Endothelial cell of umbilical vein (primary cell): ENCODE measurements at regions not wholly inside any gene's neighbourhood (a gene's known extent, or its start where the extent isn't known, plus 50 kb on each side); places are given as distances from the start of the nearest gene placed in this dataset.

Experiments used
- BruUV-seq: library from RNA; stranded (reverse); fragments of 400-500 nt; replicated peaks from 2 replicates; lab custom pipeline; 2021; lab: Mats Ljungman, UMichigan
- CTCF ChIA-PET: fragments of 300-600, 350-600 bp; sonication (Branson Sonifier 250); formaldehyde crosslinking; loops from one replicate; lab custom pipeline; 2021; ENCODE audit warnings: antibody characterized with exemption, inconsistent platforms; lab: Charles Lee
- POLR2A ChIA-PET: fragments of 300-600, 350-600 bp; sonication (Branson Sonifier 250); formaldehyde crosslinking; loops from one replicate; lab custom pipeline; 2021; ENCODE audit warnings: antibody characterized with exemption, inconsistent platforms; lab: Charles Lee
- DNase-seq: peaks from one replicate; pipeline ENCODE4 v3.0.0-alpha.2; 2011; ENCODE audit warnings: low read depth, low spot score
- FAIRE-seq: peaks from 2 replicates; lab custom pipeline; 2011; peaks lifted over from hg19 to GRCh38; lab: Jason Lieb, UNC
- H2AFZ ChIP-seq: 2 replicates; pipeline ENCODE4 v1.6.0; 2012; ENCODE audit warnings: low read depth, low read length, control low read depth, inconsistent platforms
- H3K27ac ChIP-seq: 2 replicates; pipeline ENCODE4 v1.5.1; 2011; ENCODE audit warnings: low read depth, mild to moderate bottlenecking, control low read depth, low read length, moderate library complexity; ENCODE audit not compliant: insufficient read depth
- H3K27me3 ChIP-seq, 2 experiments: 2 replicates each; pipeline versions ENCODE4 v1.6.0 to v1.6.1; 2011; ENCODE audit warnings: low read length in 2 of 2, mixed read lengths in 1 of 2; ENCODE audit not compliant: control insufficient read depth in 2 of 2, insufficient read depth in 2 of 2
- H3K36me3 ChIP-seq, 2 experiments: 2 replicates in 1 of 2; 3 replicates in 1 of 2; pipeline ENCODE4 v1.5.1; 2011; ENCODE audit warnings: low read length in 2 of 2, mild to moderate bottlenecking in 1 of 2, moderate library complexity in 1 of 2; ENCODE audit not compliant: control insufficient read depth in 2 of 2, insufficient read depth in 2 of 2; ENCODE audit errors: extremely low read depth in 1 of 2
- H3K4me1 ChIP-seq: 3 replicates; pipeline ENCODE4 v1.5.1; 2011; ENCODE audit warnings: mild to moderate bottlenecking, low read length; ENCODE audit not compliant: control insufficient read depth, insufficient read depth; ENCODE audit errors: extremely low read depth
- H3K4me2 ChIP-seq: 2 replicates; pipeline ENCODE4 v1.6.1; 2011; ENCODE audit warnings: low read length, control low read depth, mixed read lengths; ENCODE audit not compliant: insufficient read depth
- H3K4me3 ChIP-seq, 3 experiments: fragments of 200-600 bp in 1 of 3; sonication (generic), shearing (Covaris generic) in 1 of 3; replicated peaks in 1 of 3; 2 replicates each; pipeline ENCODE4 v1.5.1; 2011 to 2016; ENCODE audit warnings: control low read depth in 3 of 3, low read length in 3 of 3, mild to moderate bottlenecking in 2 of 3, inconsistent platforms in 1 of 3, low read depth in 1 of 3, moderate library complexity in 1 of 3; ENCODE audit not compliant: insufficient read depth in 1 of 3
- H3K79me2 ChIP-seq: 2 replicates; pipeline ENCODE4 v1.6.0; 2012; ENCODE audit warnings: low read length, inconsistent platforms; ENCODE audit not compliant: control insufficient read depth, insufficient read depth
- H3K9ac ChIP-seq: replicated peaks from 2 replicates; pipeline ENCODE3; 2011; ENCODE audit warnings: low read length, control low read depth; ENCODE audit not compliant: insufficient read depth; ENCODE audit errors: extremely low read depth
- H3K9me1 ChIP-seq: replicated peaks from 3 replicates; pipeline ENCODE4 v1.6.0; 2011; ENCODE audit warnings: mild to moderate bottlenecking, low read length; ENCODE audit not compliant: control insufficient read depth, insufficient read depth; ENCODE audit errors: extremely low read depth
- H3K9me3 ChIP-seq: replicated peaks from 2 replicates; pipeline ENCODE4 v1.5.1; 2012; ENCODE audit warnings: low read length, inconsistent platforms; ENCODE audit not compliant: control insufficient read depth, insufficient read depth
- H4K20me1 ChIP-seq: replicated peaks from 2 replicates; pipeline ENCODE3; 2011; ENCODE audit warnings: mild to moderate bottlenecking, low read length; ENCODE audit not compliant: control insufficient read depth, insufficient read depth; ENCODE audit errors: extremely low read depth
- CTCF ChIP-seq, 2 donors: IDR thresholded peaks; 1 replicate in 1 of 2; 2 replicates in 1 of 2; pipeline ENCODE4 v1.5.1; 2011; ENCODE audit warnings: low read length in 2 of 2, mild to moderate bottlenecking in 2 of 2, moderate library complexity in 2 of 2, control low read depth in 1 of 2, inconsistent platforms in 1 of 2, low read depth in 1 of 2; ENCODE audit not compliant: insufficient read depth in 1 of 2; ENCODE audit errors: extremely low read depth in 1 of 2
- EZH2 ChIP-seq: IDR thresholded peaks from 2 replicates; pipeline ENCODE4 v1.6.1; 2012; ENCODE audit warnings: borderline replicate concordance, low read depth, mild to moderate bottlenecking, moderate library complexity, low read length, inconsistent platforms; ENCODE audit not compliant: severe bottlenecking
- FOS ChIP-seq: IDR thresholded peaks from 2 replicates; pipeline ENCODE4 v1.6.1; 2011; ENCODE audit warnings: mild to moderate bottlenecking, low read length, moderate library complexity, borderline replicate concordance; ENCODE audit not compliant: insufficient read depth
- GATA2 ChIP-seq: IDR thresholded peaks from 2 replicates; pipeline ENCODE4 v1.7.0; 2011; ENCODE audit warnings: low read depth, mild to moderate bottlenecking, moderate library complexity, mixed read lengths, low read length; ENCODE audit not compliant: insufficient read length, insufficient read depth
- JUN ChIP-seq: IDR thresholded peaks from 2 replicates; pipeline ENCODE4 v1.6.1; 2011; ENCODE audit warnings: borderline replicate concordance, low read depth; ENCODE audit not compliant: insufficient read length, insufficient read depth
- MAX ChIP-seq: IDR thresholded peaks from 2 replicates; pipeline ENCODE4 v1.6.1; 2011; ENCODE audit not compliant: insufficient read depth, insufficient read length
- MYC ChIP-seq: IDR thresholded peaks from one replicate; pipeline ENCODE4 v1.6.1; 2011; ENCODE audit warnings: mild to moderate bottlenecking, low read depth, low read length
- POLR2A ChIP-seq: IDR thresholded peaks from 2 replicates; pipeline ENCODE4 v1.6.1; 2012; ENCODE audit warnings: low read depth, mild to moderate bottlenecking, control low read depth, low read length
- POLR2AphosphoS5 ChIP-seq: IDR thresholded peaks from 2 replicates; pipeline ENCODE4 v1.6.1; 2012; ENCODE audit warnings: low read depth, mild to moderate bottlenecking, control low read depth, low read length, moderate library complexity; ENCODE audit not compliant: insufficient read depth
- dilution Hi-C: fragments of 300-500 bp; cut with MboI; formaldehyde crosslinking; loops from one replicate; pipeline ENCODE4 v1.15.0; 2019; ENCODE audit warnings: low sequenced_read_pairs; ENCODE audit not compliant: extremely low pct_ligation_motif_present
- intact Hi-C: fragments of 100-400 bp; cut with micrococcal nuclease; formaldehyde crosslinking; loops from one replicate; pipeline ENCODE4 v1.10.0; 2022

GRCh38 chr13:89704040-89704439, 1643.4 kb upstream of the MIR17HG start:
- Histone ChIP-seq H3K79me2 (no peaks in the 10 kb centered on the region), H3K4me2 (no peak overlapping the region), H3K9me1 (no peaks in the 10 kb centered on the region), H2AFZ (no peak overlapping the region), H3K4me3 (no peak overlapping the region), H4K20me1 (no peaks in the 10 kb centered on the region), H3K27ac (no peak overlapping the region), H3K9me3 (no peaks in the 10 kb centered on the region), H3K4me1 (no peaks in the 10 kb centered on the region), H3K27me3 (no peaks in the 10 kb centered on the region), H3K36me3 (no peaks in the 10 kb centered on the region), H3K9ac (no peak overlapping the region)
- no TSS peak for BruUV-seq
- no peak for DNase-seq
- intact Hi-C loops: no loop called here
- TF ChIP-seq CTCF (IDR thresholded peaks at IDR 0.05; ENCODE audit: extremely low read depth in 1 of 2, insufficient read depth in 1 of 2, low read depth in 1 of 2, low read length in 2 of 2): no peak
- no peak for TF ChIP-seq POLR2AphosphoS5
- no peak for TF ChIP-seq MYC
- TF ChIP-seq EZH2: no peak
- TF ChIP-seq GATA2: no peak
- no peak for TF ChIP-seq FOS
- TF ChIP-seq MAX: no peak
- no peak for TF ChIP-seq JUN
- TF ChIP-seq POLR2A: no peak
- no peak for FAIRE-seq
- dilution Hi-C loops: no loop called here
- CTCF ChIA-PET: no interaction called here
- POLR2A ChIA-PET: no interaction called here
